Activated CD4-positive, alpha-beta T cell treated with anti-CD3 and anti-CD28 coated beads, Interleukin-2, amount 50 U/mL, for 4 hours (primary cell): ENCODE measurements at regions not wholly inside any gene's neighbourhood (a gene's known extent, or its start where the extent isn't known, plus 50 kb on each side); places are given as distances from the start of the nearest gene placed in this dataset.
"Not testable (repeated sequence)": the region's sequence is repeated elsewhere in the genome, so short reads cannot be mapped to it uniquely, and the experiment has no call there.

Source experiments
- DNase-seq, 2 experiments: peaks; one replicate each; pipeline ENCODE4 v3.0.0-alpha.2; 2020

- DNase-seq: no peak
These were observed 318.0 kb downstream of the RFPL4B start for GRCh38 chr6:112665114-112665513.

GRCh38 chr6:112665815-112666214 is 318.7 kb downstream of the RFPL4B start:
- DNase-seq: no peak

GRCh38 chr6:112667427-112667826 is 320.3 kb downstream of the RFPL4B start:
- DNase-seq: no peak

GRCh38 chr6:112680091-112680490 is 333.0 kb downstream of the RFPL4B start:
- no peak for DNase-seq

- DNase-seq: no peak
These were observed 334.9 kb downstream of the RFPL4B start for GRCh38 chr6:112682071-112682470.

- DNase-seq: no peak
These were observed 336.0 kb downstream of the RFPL4B start for GRCh38 chr6:112683106-112683505.

GRCh38 chr6:112683926-112684325 is 336.8 kb downstream of the RFPL4B start:
- DNase-seq: no peak

- DNase-seq: not testable (repeated sequence)
These were observed 338.5 kb downstream of the RFPL4B start for GRCh38 chr6:112685521-112686220.

GRCh38 chr6:112688487-112689165 is 341.5 kb downstream of the RFPL4B start:
- not testable (repeated sequence) for DNase-seq

- DNase-seq: not testable (repeated sequence)
These were observed 342.2 kb downstream of the RFPL4B start for GRCh38 chr6:112689183-112689858.

- no peak for DNase-seq
These were observed 343.5 kb downstream of the RFPL4B start for GRCh38 chr6:112690497-112691202.

GRCh38 chr6:112691289-112691688 is 344.2 kb downstream of the RFPL4B start:
- DNase-seq: no peak

GRCh38 chr6:112695001-112695400 is 347.9 kb downstream of the RFPL4B start:
- no peak for DNase-seq

GRCh38 chr6:112697265-112697664 is 350.1 kb downstream of the RFPL4B start:
- no peak for DNase-seq

GRCh38 chr6:112701201-112701600 is 354.1 kb downstream of the RFPL4B start:
- DNase-seq: no peak

GRCh38 chr6:112710710-112711109 is 363.6 kb downstream of the RFPL4B start:
- DNase-seq: no peak

- DNase-seq: no peak
These were observed 366.3 kb downstream of the RFPL4B start for GRCh38 chr6:112713402-112713801.

GRCh38 chr6:112717401-112717800 is 370.3 kb downstream of the RFPL4B start:
- DNase-seq: no peak

GRCh38 chr6:112717856-112718255 is 370.7 kb downstream of the RFPL4B start:
- no peak for DNase-seq

- DNase-seq: no peak
These were observed 378.5 kb downstream of the RFPL4B start for GRCh38 chr6:112725541-112726085.

GRCh38 chr6:112735129-112735528 is 388.0 kb downstream of the RFPL4B start:
- no peak for DNase-seq

GRCh38 chr6:112739766-112740165 is 392.6 kb downstream of the RFPL4B start:
- DNase-seq: no peak

GRCh38 chr6:112743323-112743722 is 396.2 kb downstream of the RFPL4B start:
- no peak for DNase-seq
